Limb (tissue), 2 donors: ENCODE measurements at regions not wholly inside any gene's neighbourhood (a gene's known extent, or its start where the extent isn't known, plus 50 kb on each side); places are given as distances from the start of the nearest gene placed in this dataset.
A peak's percentile ranks its signal among the peaks of the same experiment; 100 is the strongest.
"Not testable (repeated sequence)": the region's sequence is repeated elsewhere in the genome, so short reads cannot be mapped to it uniquely, and the experiment has no call there.

Experiments used
- DNase-seq, 2 donors: peaks; one replicate each; pipeline ENCODE4 v3.0.0-alpha.2; 2016; ENCODE audit errors: extremely low spot score in 2 of 2

DNA sequence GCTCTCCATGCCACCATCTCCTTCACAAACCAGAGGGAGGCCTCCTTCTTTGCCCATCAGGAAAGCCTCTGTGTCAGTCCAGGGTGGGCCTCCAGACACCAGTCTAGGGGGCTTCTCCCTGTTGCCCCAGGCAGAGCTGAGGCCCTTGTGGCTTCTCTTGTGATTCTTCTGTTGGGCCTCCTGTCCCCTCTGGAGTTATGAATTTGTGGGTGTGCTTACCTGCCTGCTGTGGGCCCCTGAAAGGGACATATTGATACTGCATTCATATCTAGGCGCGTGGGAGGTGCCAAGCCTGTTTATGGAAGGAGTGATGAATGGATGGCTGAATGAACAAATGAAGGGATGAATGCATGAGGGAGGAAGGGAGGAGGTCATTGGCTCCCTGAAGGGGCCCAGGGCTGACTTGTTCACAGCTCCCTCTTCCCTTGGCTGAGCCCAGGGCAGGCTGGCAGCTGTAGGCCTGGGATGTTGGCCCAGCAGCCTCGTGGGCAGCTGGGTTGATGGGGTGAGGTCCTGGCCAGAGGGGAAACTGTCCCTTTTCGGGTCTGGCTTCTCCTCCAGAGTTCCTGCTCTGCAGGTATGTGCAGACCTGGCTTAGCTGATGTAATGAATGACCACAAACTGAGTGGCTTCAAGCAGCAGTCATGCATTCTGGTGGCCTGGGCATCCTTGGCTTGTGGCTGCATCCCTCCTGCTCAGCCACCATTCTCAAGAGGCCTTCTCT, 195.4 kb downstream of the GOLGA6L6 start:
- no peak for DNase-seq

- peak in 1 of 2 donors; percentile 31 for DNase-seq
These were observed 196.1 kb downstream of the GOLGA6L6 start for GRCh38 chr15:20345401-20345958.

DNA sequence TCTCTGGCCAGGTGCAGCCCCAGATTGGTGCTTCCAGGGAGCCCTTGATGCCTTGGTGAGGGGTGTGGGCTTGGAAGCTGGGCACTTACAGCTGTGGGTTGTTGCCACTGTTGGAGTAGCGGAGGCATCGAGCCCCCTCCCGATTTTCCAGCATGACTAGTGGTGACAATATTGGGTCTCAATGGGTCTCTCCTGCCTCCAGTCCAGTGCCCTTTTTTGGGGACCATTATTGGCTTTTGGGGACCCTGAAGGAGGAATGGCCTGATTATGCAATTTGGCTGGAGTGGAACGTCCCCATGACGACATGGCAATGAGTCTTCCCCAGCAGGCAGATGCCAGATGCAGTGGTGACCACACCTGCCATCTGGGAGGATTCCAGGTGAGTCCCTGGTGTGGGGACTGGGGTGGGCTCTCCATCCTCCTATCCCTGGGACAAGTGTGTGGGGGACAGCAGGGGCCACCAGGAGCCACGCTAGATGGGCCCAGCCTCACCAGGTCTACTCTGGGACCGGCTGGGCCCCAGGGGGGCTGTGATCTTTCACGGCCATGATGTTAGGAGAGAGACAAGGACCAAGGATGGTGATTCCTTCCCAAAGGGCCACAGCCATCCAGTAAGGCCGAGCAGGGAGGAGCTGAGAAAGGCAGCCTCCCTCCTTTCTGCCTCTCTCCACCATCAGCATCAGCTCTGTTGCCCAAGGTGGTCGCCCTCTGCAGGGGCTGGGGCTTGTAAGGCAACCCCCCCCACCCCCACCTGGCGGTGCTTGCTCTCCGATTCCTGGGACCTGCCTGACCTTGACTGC, 196.8 kb downstream of the GOLGA6L6 start:
- DNase-seq = peak in 1 of 2 donors; percentile 27

- DNase-seq = peak in 1 of 2 donors; percentile 36
These were observed 198.0 kb downstream of the GOLGA6L6 start for GRCh38 chr15:20343395-20344211.

DNA sequence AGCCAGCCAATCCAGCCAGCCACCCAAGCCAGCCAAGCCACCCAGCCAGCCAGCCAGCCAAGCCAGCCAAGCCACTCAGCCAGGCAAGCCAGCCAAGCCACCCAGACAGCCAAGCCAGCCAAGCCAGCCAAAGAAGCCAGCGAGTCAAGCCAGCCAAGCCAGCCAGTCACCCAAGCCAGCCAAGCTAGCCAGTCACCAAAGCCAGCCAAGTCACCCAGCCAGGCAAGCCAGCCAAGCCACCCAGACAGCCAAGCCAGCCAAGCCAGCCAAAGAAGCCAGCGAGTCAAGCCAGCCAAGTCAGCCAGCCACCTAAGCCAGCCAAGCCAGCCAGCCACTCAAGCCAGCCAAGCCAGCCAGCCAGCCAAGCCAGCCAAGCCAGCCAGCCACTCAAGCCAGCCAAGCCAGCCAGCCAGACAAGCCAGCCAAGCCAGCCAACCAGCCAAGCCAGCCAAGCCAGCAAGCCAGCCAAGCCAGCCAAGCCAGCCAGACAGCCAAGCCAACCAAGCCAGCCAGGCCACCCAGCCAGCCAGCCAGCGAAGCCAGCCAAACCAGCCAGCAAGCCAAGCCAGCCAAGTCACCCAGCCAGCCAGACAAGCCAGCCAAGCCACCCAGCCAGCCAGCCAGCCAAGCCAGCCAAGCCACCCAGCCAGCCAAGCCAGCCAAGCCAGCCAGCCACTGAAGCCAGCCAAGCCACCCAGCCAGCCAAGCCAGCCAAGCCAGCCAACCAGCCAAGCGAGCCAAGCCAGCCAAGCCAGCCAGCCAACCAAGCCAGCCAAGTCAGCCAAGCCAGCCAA, 198.8 kb downstream of the GOLGA6L6 start:
- DNase-seq = peak in 1 of 2 donors; percentile 24

DNA sequence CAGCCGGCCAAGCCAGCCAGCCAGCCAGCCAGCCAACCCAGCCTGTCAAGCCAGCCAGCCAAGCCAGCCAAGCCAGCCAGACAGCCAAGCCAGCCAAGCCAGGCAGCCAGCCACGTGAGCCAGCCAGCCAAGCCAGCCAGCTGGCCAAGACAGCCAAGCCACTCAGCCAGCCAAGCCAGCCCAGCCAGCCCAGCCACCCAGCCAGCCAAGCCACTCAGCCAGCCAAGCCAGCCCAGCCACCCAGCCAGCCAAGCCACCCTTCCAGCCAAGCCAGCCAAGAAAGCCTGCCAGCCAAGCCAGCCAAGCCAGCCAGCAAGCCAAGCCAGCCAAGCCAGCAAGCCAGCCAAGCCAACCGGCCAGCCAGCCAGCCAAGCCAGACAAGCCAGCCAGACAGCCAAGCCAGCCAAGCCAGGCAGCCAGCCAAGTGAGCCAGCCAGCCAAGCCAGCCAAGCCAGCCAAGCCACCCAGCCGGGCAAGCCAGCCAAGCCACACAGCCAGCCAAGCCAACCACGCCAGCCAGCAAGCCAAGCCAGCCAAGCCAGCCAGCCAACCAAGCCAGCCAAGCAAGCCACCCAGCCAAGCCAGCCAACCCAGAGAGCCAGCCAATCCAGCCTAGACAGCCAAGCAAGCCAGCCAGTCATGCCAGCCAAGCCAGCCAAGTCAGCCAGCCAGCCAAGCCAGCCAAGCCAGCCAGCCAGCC, 199.5 kb downstream of the GOLGA6L6 start:
- peak in 1 of 2 donors; percentile 70 for DNase-seq

GRCh38 chr15:20340931-20341661, 200.5 kb downstream of the GOLGA6L6 start:
- DNase-seq = peak in 1 of 2 donors; percentile 74

DNA sequence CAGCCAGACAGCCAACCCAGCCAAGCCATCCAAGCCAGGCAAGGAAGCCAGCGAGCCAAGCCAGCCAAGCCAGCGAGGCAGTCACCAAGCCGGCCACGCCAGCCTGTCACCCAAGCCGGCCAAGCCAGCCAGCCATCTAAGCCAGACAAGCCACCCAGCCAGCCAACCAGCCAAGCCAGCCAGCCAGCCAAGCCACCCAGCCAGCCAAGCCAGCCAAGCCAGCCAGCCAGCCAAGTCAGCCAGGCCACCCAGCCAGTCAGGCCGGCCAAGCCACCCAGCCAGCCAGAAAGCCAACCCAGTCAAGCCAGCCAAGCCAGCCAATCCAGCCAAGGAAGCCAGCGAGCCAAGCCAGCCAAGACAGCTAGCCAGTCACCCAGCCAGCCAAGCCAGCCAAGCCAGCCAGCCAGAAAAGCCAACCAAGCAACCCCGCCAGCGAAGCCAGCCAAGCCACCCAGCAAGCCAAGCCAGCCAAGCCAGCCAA, 201.2 kb downstream of the GOLGA6L6 start:
- peak in 1 of 2 donors; percentile 58 for DNase-seq

DNA sequence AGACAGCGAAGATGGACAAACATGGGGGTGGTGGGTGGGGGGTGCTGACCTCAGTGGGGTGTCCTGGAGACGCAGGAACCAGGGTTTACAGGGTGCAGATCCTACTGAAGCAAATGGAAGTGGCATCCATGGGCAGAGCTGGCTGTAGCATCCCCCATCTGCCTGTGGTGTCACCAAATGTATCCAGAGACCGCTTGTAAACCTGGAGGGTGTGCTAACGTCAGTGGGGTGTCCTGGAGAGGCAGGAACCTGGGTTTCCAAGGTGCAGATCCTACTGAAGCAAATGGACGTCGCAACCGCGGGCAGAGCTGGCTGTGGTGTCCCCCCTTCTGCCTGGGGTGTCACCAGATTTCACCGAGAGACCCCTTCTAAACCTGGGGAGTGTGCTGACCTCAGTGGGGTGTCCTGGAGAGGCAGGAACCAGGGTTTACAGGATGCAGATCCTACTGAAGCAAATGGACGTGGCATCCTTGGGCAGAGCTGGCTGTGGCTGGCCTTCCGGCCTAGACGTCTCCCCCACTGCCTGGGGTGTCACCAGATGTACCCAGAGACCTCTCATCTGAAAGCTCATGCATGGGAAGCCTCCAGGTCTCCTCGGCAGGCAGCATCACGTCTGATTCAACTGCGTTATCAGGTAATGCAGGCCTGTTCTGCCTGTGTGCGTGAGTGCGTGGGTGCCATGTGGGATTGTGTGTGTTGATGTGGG, 202.4 kb downstream of the GOLGA6L6 start:
- not testable (repeated sequence) for DNase-seq

GRCh38 chr15:20338671-20339070, 202.9 kb downstream of the GOLGA6L6 start:
- not testable (repeated sequence) for DNase-seq

GRCh38 chr15:20337238-20337637, 204.4 kb downstream of the GOLGA6L6 start:
- DNase-seq = not testable (repeated sequence)

- DNase-seq = not testable (repeated sequence)
These were observed 207.1 kb downstream of the GOLGA6L6 start for GRCh38 chr15:20334451-20334850.

GRCh38 chr15:20325751-20326150, 215.8 kb downstream of the GOLGA6L6 start:
- not testable (repeated sequence) for DNase-seq

- DNase-seq = not testable (repeated sequence)
These were observed 224.5 kb downstream of the GOLGA6L6 start for GRCh38 chr15:20317132-20317531.

DNA sequence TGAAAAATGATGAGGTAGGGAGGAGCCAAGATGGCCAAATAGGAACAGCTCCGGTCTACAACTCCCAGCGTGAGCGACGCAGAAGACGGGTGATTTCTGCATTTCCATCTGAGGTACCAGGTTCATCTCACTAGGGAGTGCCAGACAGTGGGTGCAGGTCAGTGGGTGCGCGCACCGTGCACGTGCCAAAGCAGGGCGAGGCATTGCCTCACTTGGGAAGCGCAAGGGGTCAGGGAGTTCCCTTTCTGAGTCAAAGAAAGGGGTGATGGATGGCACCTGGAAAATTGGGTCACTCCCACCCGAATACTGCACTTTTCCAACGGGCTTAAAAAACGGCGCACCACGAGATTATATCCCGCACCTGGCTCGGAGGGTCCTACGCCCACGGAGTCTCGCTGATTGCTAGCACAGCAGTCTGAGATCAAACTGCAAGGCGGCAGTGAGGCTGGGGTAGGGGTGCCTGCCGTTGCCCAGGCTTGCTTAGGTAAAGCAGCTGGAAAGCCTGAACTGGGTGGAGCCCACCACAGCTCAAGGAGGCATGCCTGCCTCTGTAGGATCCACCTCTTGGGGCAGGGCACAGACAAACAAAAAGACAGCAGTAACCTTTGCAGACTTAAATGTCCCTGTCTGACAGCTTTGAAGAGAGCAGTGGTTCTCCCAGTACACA, 230.5 kb downstream of the GOLGA6L6 start:
- DNase-seq = not testable (repeated sequence)

DNA sequence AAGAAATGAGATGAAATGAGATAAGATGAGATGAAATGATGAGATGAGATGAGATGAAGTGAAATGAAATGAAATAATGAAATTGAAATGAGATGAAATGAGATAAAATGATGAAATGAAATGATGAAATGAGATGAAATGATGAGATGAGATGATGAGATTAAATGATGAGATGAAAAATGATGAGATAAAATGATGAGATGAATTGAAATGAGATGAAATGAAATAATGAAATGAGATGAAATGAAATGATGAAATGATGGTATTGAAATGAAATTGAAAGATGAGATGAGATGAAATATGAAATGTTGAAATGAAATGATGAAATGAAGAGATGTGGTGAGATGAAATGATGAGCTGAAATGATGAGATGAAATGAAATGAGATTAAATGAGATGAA, 231.0 kb downstream of the GOLGA6L6 start:
- DNase-seq = no peak

- not testable (repeated sequence) for DNase-seq
These were observed 231.6 kb downstream of the GOLGA6L6 start for GRCh38 chr15:20309966-20310365.

DNA sequence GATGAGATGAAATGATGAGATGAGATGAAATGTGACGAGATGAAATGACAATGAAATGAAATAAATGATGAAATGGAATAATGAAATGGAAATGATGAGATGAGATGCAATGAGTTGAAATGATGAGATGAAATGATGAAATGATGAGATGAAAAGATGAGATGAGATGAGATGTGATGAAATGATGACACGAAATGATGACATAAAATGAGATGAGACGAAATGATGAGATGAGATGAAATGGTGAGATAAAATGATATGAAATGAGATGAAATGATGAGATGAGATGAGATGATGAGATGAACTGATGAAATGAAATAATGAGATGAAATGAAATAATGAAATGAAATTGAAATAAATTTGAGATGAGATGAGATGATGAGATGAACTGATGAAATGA, 232.2 kb downstream of the GOLGA6L6 start:
- not testable (repeated sequence) for DNase-seq
